Body of pancreas (tissue), 4 donors: ENCODE measurements at regions not wholly inside any gene's neighbourhood (a gene's known extent, or its start where the extent isn't known, plus 50 kb on each side); places are given as distances from the start of the nearest gene placed in this dataset.

ENCODE experiments used
- CTCF ChIP-seq, 7 experiments: fragments of 450-650 bp in 4 of 7; fragments of 200-600 bp in 3 of 7; sonication (generic) in 3 of 7; IDR thresholded peaks; one replicate each; pipeline ENCODE4 v1.5.1; 2016 to 2019; ENCODE audit warnings: antibody characterized with exemption in 7 of 7
- POLR2A ChIP-seq, 3 donors: fragments of 450-650 bp; IDR thresholded peaks; one replicate each; pipeline ENCODE4 v1.6.1; 2016; ENCODE audit warnings: antibody characterized with exemption in 3 of 3, mild to moderate bottlenecking in 2 of 3

DNA sequence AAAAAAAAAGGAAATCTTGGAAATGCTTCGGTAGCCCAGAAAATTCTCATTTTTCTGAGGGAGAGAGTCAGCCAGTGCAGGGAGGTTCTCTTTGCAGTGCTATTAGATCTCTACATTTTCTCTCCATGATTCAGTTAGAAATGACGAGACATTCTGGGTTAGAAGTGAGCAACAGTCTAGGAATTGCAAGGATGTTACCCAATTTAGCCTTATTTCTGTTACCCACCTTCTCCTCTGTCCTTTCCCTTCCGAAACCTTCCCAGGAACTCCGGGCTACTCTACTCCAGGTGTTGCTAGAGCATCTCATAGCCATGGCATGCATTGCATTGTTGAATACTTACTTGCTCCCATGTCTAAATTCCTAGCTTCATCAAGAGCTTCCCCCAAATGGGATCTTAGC lies 106.8 kb downstream of the EDEM1 start:
- TF ChIP-seq CTCF (IDR thresholded peaks at IDR 0.05): no peak
- no peak for TF ChIP-seq POLR2A (IDR thresholded peaks at IDR 0.05)
